CD4-positive, alpha-beta T cell treated with Interleukin-6 at 100 ng/mL for 8 hours (primary cell): ENCODE measurements at regions not wholly inside any gene's neighbourhood (a gene's known extent, or its start where the extent isn't known, plus 50 kb on each side); places are given as distances from the start of the nearest gene placed in this dataset.
"Not testable (repeated sequence)": the region's sequence is repeated elsewhere in the genome, so short reads cannot be mapped to it uniquely, and the experiment has no call there.

Experiments
- DNase-seq: peaks from one replicate; pipeline ENCODE4 v3.0.0-alpha.2; 2020; ENCODE audit warnings: mixed read lengths, low spot score

DNA sequence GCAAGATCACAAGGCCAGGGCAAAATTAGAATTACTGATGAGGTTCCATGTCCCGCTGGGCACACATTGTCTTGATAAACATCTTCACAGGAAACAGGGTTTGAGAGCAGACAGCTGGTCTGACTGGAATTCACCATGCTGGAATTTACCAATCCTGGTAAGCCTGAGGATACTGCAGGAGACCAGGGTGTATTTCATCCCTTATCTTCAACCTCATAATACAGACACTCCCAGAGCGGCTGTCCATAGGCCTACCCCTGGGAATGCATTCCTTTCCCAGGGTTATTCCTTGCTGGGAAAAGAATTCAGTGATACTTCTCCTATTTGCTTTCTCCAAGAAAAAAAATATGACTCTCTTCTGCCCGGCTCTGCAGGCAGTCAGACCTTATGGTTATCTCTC lies 875.1 kb upstream of the ACVR2A start:
- DNase-seq: not testable (repeated sequence)

DNA sequence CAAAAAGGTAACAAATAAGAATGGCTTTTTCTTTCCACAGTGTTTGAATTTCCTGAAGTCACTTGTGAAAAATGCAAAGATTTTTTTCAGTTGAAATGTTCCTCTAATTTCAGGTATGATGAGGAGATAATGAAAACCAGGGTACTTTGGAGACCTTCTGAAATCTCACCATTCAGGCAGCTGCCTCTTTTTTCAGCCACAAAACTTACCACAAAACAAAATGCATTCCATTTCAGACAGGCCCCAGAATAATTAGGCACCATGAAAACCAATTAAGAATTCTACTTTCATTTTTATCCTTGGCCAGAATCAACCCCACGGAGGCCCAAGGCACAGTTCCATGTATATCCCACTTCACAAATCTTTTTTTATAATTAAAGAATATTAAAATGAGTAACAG lies 880.3 kb upstream of the ACVR2A start:
- no peak for DNase-seq

DNA sequence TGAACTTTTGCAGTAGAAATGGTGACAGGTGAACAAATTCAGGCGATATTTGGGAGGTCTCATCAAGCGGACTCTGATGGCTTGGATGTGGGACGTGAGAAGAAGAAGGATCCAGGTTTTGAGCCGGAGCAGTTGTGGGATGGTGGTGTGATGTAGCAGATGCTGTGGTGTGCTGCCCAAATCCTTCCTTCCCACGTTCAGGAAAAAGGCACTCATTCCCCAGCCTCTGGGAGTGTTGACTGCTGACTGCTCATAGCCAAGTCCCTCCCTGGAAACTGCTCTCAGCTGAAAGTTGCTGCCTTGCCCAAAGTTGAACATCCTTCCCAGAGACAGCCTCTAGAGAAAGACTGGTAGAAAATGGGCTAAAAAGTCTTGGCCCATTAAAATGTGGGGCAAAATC lies 890.3 kb upstream of the ACVR2A start:
- DNase-seq: no peak

DNA sequence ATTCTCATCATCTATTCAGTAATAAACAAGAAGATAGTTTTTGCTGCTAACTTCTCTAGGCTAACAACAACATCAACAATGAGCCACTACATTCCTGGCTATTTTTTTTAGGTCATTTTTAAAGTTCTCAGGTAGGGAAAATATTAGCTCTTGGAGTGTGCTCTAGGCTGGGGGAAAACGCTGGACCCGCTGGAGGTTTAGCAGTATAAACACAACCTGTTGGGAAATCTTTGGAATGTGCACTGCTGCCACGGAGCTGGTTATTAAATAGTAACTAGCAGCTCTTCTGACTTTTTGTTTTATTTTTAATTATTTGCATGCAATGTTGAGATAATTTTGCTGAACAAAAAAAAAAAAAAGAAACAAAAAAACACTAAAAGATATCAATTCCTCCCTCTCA lies 892.1 kb upstream of the ACVR2A start:
- no peak for DNase-seq

DNA sequence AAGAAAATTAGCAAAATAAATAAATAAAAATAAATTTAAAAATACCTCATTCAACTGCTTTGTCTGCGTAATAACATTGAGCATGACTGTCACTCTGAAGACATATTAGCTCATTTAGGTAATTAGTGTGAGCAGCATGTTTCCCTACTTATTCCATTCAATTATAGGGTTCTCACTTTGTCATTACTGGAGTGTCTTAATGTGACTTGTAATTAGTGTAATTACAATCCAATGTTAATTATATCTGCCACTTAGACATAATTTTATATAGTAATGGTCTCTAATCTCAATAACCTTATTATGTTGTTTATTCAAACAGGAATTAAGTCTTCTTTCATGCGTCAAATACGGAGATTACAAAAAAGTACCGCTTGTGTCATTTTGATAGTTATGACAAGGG lies 893.9 kb upstream of the ACVR2A start:
- DNase-seq: no peak

DNA sequence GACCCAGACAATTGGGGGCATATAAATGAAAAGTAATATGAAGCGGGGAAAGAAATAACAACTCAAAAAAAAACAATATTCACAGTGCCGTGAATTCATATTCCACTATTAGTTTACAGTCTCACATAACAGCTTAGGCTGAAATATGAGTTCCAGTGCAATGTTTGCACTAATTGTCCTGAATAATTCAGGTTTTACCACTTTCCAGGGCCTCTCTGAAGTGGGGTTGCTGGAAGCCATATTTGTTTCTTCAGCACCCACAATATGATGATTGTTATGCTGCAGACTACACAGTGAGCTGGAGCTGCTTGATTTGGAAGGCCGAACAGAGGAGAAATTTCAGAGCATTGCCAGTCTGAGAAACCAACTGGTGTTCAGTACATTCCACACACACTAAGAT lies 894.5 kb upstream of the ACVR2A start:
- DNase-seq: no peak

DNA sequence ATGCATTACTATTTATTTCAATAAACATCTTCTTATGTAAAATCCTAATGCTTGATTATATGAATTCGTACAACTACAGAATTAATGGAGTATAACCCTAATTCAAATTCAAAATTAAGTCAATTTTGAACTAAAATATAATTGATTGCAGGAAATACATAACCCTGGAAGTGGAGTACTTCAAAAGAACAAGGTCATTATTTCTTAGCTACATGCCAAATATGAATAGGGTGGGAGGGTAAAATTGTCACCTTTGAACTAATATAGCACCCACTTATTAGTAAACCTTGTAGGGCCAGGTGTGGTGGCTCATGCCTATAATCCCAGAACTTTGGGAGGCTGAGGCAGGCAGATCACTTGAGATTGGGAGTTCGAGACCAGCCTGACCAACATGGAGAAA lies 895.4 kb upstream of the ACVR2A start:
- no peak for DNase-seq

DNA sequence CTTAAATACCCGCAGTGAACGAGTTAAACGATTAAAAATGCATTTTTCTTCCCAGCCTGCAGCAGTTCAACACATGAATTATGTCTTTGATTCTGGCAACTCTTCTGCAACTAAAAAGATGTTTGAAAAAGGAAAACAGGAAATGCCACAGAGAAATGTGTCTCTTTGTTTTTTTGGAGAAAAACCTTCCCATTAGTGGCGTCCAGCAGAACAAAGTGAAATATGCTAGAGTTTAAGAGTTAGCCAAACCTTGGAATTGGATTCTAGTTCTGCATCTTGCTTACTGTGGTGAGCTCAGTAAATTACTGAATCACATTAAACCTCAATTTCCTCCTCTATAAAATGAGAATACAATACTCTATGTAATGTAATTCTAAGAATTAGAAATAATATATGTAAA lies 900.2 kb upstream of the ACVR2A start:
- no peak for DNase-seq

DNA sequence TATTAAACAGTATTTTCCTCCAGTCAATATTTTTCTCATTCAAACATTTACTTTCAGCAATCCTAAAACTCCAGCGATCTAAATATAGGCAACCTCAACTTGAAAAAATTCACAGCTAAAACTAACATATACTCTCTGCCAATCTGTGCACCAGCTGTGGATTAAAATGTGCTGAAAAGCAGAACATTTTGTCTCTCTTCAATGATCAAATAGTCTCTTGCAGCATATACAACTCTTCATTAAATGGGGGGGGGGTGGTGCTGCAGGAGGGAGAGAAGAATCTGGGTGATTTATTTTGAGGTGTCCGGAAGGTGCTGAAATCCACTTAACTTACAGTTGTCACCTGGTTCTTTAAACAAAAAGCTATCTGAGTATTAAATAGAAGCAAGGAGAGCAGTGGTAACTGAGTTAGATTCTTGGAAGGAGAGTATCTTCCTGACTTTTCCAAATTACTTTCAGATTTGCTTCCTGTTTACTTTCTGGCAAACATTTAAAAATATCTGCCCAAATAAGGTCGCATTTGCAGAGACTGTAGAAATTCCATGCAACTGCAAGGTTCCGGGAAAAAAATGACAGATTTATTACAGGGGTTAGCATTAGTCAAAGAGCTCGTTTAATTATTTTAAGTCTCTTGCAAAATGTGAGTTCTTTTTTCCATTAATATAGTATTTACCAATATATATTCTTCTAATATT lies 904.7 kb upstream of the ACVR2A start:
- no peak for DNase-seq

DNA sequence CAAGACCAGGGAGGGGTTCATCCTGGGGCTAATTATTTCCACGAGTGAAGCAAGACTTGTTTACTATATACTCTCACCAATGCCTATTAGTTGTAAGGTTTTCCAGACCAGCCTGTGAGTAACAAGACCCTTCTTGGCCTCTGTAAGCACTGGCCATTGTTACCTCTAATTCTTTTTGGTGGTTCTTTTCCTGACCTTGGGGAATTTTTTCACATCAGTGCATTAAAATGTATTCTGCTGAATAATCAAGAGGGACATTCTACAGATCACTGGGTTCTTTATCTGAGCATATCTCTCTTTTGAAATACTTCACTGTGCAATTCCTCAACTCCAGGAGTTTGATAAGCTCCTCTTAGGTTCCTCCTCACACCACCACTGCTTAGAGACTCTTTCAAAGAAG lies 909.9 kb upstream of the ACVR2A start:
- no peak for DNase-seq

DNA sequence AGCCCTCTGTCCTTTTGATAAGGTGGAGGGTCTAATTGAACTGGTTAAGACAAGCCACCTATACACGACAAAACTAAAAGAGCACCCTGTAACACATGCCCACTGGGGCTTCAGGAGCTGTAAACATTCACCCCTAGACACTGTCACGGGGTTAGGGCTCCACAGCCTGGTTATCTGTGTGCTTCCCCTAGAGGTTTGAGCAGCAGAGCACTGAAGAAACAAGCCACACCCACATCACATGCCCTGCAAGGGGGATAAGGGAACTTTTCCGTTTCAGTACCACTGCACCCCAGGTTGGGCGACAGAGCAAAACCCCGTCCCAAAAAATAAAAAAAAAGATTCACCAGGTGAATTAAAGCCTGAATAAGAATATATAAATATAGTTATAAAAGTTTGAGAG lies 913.7 kb upstream of the ACVR2A start:
- no peak for DNase-seq

DNA sequence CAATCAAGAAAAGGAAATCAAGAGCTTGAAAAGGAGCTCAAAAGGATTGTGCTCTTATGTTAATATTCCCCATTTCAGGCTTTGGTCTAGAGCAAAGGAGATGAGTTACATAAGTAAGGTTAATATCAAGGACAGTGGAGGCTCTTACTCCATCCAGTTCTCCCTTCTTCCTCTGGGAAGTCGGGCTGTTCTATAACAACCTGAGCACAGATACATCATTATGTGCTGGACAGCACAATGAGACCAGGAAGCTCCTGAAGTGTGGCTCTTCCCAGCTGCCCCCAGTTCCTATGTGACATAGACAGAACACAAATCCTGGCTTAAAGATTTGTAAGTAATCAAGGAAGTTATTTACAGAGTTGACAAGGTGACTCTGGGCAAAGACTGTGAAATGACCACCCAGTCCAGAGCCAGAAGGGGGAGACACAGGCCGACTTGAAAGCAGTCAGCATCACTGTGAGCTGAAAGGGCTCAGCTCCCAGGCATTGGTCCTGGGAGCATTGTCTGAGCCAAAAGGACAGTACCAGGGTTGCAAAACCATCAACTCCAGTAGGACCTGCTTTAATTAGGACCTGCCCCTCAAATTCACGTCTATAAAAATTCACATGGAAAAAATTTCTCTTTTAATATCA lies 917.6 kb upstream of the ACVR2A start:
- no peak for DNase-seq

DNA sequence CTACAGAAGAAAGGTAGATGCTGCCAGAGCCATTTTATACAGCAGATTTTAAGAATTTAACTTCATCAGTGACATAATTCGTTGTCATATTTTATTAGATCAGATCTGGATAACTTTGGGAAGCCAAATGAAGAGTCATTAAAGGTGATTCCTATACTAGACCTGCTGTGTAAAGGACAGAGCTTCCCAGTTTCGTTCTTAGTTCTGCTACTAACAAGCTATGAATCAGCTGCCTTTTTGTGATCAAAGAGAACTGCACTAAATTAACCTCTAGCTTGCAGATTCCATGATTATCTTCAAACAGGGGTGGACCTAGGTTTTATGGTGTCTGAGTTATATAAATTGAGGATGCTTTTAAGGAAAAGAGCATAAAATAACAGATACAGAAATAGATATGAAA lies 926.5 kb upstream of the ACVR2A start:
- DNase-seq: no peak

DNA sequence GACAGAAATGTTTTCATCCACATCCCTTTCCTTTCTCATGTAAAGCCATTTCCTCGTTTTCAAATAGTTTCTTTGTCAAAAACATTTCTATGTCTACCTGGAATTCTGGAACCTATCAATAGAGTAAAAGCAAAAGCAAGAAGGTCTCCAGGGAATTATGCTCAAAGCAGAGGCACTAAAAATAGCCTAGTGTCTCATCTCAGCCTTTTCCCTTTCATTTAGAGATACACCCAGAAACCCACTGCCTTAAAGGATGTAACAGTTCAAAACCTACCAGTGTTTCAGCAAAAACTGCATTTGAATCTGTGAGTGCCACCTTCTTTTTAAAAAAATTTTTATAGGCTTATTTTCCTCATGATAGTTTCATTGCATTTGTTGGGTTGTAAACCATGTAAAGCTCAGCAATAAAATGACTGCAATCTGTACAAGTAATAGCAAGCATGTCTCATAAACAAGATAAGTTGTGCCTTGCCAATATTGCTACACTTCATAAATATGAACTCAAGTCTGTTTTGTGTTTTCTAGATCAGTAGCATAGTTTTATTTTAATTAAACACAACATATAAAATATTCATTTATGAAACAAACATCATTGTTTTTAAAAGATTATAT lies 927.3 kb upstream of the ACVR2A start:
- DNase-seq: no peak

DNA sequence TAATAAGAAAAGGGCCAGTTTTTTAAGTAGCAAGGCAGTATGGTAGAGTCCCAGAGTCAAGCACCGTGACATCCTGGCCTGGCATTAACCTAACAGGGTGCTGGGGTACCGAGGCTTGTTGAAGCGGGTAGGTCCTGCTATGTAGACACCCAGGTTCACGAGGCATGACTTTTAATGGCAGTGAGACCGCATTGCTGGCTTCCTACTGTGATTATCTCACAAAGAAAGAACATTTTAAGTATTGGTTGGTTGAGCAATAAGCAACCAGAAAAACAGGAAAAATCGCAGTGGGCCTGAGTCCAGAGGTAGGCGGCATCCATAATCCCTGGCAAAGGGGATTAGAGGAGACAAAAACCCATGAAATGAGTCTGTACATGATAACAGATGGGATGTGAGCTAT lies 927.9 kb upstream of the ACVR2A start:
- no peak for DNase-seq

DNA sequence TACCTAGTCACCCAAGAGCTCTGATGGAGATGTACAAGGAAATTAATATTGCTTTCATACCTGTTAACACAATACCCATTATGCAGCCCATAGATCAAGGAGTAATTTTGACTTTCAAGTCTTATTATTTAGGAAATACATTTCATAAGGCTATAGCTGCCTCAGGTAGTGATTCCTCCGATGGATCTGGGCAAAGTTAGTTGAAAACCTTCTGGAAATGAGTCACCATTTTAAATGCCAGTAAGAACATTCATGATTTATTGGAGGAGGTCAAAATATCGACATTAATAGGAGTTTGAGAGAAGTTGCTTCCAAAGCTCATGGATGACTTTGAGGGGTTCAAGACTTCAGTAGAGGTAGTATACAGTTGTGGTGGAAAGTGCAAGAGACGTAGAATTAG lies 931.4 kb upstream of the ACVR2A start:
- DNase-seq: no peak

DNA sequence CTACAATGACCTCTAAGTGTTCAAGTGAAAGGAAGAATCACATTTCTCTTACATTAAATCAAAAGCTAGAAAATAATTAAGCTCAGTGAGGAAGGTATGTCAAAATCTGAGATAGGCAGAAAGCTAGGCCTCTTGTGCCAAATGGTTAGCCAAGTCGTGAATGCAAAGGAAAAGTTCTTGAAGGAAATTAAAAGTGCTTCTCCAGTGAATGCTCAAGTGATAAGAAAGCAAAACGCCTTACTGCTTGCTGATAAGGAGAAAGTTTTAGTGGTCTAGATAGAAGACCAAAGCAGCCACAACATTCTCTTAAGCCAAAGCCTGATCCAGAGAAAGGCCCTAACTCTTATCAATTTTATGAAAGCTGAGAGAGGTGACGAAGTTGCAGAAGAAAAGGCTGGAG lies 932.3 kb upstream of the ACVR2A start:
- DNase-seq: no peak

DNA sequence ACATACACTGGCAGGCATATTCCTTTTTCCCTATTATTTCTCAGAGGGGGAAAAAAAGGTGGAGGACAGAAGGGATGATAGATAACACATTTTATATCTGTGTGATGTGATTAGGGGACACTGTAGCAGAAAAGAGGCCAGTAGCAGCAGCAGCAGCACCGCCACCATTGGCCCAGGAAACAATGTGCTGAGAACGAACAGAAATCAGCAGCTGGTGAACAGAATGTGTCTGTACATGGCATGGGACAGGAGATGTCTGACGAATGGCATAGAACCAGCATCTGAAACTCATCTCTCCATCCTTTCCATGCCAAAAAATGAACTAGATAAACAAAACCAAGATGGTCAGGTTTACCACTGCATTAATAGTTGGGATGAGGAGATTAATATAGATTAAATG lies 936.1 kb upstream of the ACVR2A start:
- no peak for DNase-seq

DNA sequence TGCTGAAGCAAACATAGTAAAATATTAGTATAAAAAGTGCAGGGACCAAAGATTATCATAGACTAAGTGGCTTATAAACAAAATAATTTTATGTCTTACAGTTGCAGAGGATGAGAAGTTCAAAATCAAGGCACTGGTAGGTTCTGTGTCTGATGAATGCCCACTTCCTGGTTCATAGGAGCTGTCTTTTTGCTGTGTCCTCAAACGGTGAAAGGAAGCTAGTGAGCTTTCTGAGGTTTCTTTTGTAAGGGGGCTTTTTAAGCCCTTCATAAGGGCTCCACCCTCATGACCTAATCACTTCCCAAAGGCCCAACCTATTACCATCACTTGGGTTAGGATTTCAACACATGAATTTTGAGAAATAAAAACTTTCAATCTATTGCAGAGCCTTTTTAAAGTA lies 946.7 kb upstream of the ACVR2A start:
- no peak for DNase-seq

DNA sequence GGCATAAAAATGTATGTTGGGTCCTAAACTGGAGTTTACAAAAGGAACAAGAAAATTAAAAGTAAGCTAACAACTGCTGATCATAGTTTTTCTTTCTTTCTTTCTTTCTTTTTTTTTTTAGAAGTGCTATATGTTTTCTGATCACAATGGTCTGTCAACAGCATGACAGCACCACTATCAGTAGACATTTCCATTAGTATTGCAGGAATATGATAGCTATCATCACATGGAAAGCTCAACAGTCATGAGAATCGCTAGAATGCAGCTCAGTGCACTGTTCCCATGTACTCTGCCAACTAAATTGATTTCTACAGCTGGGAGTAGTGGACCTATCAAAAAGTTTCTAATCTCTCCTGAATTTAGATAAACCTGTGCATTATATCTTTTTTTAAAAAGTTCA lies 950.3 kb upstream of the ACVR2A start:
- DNase-seq: no peak

DNA sequence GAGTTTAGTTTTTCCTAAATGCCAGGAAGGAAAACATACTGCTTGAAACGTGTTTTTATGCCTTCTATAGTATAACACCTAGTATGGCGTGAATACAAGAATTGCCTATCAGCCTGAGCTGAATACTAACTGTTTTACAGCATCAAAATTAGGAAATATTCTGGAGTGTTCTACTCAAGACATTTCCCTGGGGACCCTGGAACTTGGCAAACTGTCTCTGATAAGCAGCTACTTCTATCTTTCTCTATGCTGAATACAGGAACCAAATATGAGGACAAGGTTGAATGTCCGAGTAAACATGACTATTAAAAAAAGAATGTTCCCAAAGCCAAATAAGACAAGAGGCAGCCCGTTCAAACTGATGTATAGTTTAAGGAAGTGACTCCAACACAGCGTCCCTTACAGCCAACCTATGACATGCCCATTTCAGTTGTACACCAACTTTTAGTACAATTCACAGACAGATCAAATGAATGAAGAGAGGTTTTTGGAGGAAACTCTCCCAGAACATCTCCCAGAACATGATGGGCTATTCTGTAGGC lies 951.3 kb upstream of the ACVR2A start:
- DNase-seq: no peak

DNA sequence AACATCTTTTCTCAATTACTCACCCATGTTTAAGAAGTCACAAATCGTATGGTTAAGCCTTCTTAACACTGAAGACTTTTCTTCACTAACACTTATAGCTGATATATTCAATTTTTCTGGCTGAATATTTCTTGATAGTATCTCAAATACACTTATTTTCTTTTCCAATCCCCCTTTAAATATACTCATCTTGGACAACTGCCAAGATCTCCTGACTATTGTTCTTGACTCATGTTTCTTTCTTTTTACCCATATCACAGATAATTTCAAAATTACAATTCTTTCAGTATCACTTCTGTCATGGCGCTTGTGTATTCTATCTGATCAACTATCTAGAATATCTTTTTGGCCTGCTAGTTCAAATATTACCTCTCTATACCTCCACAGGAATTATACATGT lies 954.3 kb upstream of the ACVR2A start:
- DNase-seq: no peak

DNA sequence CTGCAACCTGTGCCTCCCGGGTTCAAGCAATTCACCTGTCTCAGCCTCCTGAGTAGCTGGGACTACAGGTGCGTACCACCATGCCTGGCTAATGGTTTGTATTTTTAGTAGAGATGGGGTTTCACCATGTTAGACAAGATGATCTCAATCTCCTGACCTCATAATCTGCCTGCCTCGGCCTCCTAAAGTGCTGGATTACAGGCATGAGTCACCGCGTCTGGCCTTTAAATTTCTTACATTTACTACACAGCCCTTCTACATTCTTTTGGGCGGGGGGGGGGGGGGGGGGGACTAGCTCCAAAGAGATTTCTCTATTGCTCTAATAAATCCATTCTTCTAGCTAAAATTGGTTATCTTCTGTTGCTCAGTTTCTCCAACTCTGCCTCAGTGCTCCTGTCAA lies 964.9 kb upstream of the ACVR2A start:
- DNase-seq: no peak

DNA sequence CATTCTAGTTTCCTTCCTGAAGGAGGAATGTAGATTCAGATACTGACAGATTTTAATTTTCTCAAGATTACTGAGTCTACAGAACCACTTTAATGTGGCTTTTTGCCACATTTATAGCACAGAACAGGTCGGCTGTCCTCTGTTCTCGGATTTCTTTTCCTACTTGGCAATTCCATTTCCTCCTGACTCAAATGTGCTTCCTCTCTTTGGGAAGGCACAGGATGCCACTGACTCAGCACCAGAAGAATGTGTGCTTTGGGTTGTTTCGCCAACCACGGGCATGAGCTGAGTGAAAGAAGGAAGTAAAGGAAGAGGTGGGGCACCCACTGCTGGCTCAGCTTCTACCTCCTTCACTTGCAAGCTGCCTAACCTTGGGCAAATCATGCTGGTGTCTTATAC lies 970.6 kb upstream of the ACVR2A start:
- DNase-seq: no peak
